Stimulated activated CD8-positive, alpha-beta memory T cell treated with anti-CD3 and anti-CD28 coated beads, Interleukin-2, amount 100 ng/mL, for 1 hour (primary cell): ENCODE measurements at regions not wholly inside any gene's neighbourhood (a gene's known extent, or its start where the extent isn't known, plus 50 kb on each side); places are given as distances from the start of the nearest gene placed in this dataset.
"Not testable (repeated sequence)": the region's sequence is repeated elsewhere in the genome, so short reads cannot be mapped to it uniquely, and the experiment has no call there.

Source experiments
- DNase-seq, 2 donors: peaks; one replicate each; pipeline ENCODE4 v3.0.0-alpha.2; 2020; ENCODE audit warnings: low read depth in 2 of 2

GRCh38 chr4:81675791-81676393, 204.2 kb upstream of the RASGEF1B start:
- no peak for DNase-seq

DNA sequence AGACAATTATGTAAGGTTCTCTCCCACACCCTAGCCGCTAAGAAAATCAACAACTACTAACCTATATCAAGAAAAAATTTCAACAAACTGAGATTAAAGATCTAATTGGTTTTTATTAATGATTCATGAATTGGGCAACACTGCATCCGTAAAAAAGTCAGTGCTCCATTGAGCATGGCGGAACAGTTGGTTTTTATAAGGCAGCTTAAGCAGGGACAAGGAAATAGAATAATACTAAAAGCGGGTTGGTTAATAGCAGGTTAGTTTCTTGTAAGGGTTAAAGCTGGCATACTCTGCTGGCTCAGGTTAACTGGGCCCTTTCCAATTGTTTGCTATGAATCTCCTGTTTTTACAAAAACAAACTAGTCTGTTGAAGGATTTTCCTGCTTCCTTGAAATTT, 202.3 kb upstream of the RASGEF1B start:
- DNase-seq: no peak

- not testable (repeated sequence) for DNase-seq
Observed at GRCh38 chr4:81668328-81668727, 196.6 kb upstream of the RASGEF1B start.

- DNase-seq: no peak
Observed at GRCh38 chr4:81667539-81667938, 195.8 kb upstream of the RASGEF1B start.

DNA sequence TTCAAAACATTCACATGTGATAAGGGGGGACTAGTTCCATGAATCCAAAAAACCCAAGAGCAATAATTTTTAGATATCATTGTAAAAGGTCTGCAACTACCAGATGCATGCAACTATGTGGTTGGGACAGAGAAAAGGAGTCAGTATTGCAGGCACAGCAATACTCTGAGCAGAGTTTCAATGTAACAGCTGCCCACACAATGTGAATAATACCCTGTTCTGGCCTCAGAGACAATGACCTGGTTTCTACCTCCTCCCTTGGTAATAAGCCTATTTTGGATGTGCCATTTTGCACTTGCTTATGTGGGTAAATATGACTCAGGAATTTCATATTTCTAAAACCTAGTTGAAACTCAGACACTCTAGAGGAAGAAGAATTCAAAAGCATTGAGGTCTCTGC, 194.8 kb upstream of the RASGEF1B start:
- no peak for DNase-seq

GRCh38 chr4:81665649-81666048, 193.9 kb upstream of the RASGEF1B start:
- no peak for DNase-seq

GRCh38 chr4:81665045-81665444, 193.3 kb upstream of the RASGEF1B start:
- no peak for DNase-seq

- no peak for DNase-seq
Observed at GRCh38 chr4:81664079-81664478, 192.4 kb upstream of the RASGEF1B start.

- no peak for DNase-seq
Observed at GRCh38 chr4:81663368-81663767, 191.7 kb upstream of the RASGEF1B start.

GRCh38 chr4:81659051-81659450, 187.3 kb upstream of the RASGEF1B start:
- DNase-seq: no peak

GRCh38 chr4:81652069-81652478, 180.4 kb upstream of the RASGEF1B start:
- no peak for DNase-seq

GRCh38 chr4:81651243-81651899, 179.7 kb upstream of the RASGEF1B start:
- DNase-seq: no peak

DNA sequence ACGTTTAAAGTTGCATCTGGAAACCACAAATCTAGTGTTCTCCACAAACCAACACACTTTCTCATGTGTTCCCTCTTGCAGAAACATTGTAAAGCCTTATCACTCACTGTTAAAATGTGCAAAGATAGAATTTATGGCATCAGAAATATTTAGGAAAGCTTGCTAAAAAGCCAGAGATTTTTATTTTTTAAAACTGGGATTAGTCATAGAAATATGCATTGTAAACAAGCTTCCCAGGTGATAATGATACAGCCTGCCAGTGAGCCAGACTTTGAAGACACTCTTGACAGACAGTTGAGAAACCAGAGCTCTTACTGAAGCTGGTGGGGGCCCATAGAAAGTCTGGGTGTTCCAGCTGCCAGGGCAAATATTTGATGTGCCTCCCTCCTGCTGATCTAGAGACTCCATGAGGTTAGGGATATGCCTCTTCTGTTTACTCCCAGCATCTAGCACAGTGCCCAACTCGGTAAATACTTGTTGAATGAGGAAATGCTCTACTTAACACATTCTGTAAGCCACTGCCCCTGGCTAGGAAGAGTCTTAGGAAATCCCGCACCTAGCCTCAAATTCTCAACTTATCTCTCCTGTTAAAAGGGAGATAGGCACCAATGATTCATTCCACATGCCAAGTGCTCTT, 179.0 kb upstream of the RASGEF1B start:
- no peak for DNase-seq

- peak; percentile 7 to 14 for DNase-seq
Observed at GRCh38 chr4:81648576-81649275, 177.0 kb upstream of the RASGEF1B start.

GRCh38 chr4:81647388-81647787, 175.7 kb upstream of the RASGEF1B start:
- no peak for DNase-seq

GRCh38 chr4:81642543-81642942, 170.8 kb upstream of the RASGEF1B start:
- DNase-seq: no peak

- no peak for DNase-seq
Observed at GRCh38 chr4:81639248-81639647, 167.5 kb upstream of the RASGEF1B start.

GRCh38 chr4:81638698-81639097, 167.0 kb upstream of the RASGEF1B start:
- no peak for DNase-seq

DNA sequence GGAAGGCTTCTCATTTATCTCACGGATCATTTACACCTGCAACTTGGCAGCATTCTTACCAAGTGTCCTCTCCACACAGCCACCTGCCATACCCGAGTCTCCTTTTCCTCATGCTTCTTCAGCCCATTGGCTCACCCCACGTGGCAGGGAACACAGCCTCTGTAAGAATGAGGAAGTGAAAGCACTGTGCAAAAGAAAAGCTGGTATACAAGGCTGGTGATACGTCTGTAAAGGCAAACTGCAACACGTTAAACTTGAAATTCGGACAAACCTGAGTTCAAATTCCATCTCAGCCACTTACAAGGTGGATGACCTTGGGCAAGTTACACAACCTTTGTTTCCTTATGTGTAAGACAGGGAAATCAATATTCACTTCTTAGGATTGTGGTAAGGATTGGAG, 164.0 kb upstream of the RASGEF1B start:
- DNase-seq: no peak

- DNase-seq: no peak
Observed at GRCh38 chr4:81634766-81635549, 163.3 kb upstream of the RASGEF1B start.

DNA sequence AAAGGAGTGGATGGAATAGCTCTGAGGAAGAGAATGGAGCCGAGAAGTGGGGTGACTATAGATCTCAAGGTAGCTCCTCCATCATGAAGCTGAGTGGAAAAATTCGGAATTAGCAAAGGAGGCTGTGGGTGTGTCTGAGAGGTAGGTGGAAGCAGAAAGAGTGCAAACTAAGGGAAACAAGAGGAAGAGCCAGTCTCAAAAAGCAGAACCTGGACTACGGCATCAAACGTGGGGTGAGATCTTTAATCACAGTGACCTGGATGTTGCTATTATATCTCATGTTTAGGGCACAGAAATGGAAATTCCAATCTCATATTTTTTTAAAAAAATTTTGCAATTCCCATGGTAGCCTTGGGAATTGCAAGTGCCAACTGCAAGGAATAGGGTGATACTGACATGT, 162.5 kb upstream of the RASGEF1B start:
- DNase-seq: no peak
